NCI-H1436 treated with DMSO at 0.1 percent for 48 hours (cell line): ENCODE measurements at regions not wholly inside any gene's neighbourhood (a gene's known extent, or its start where the extent isn't known, plus 50 kb on each side); places are given as distances from the start of the nearest gene placed in this dataset.
"Not testable (repeated sequence)": the region's sequence is repeated elsewhere in the genome, so short reads cannot be mapped to it uniquely, and the experiment has no call there.

ENCODE experiments used
- DNase-seq: peaks from one replicate; lab custom pipeline; 2025; lab: John Stamatoyannopoulos, UW

GRCh38 chr14:53398616-53399015, 245.5 kb upstream of the DDHD1 start:
- no peak for DNase-seq

GRCh38 chr14:53395267-53395666, 242.1 kb upstream of the DDHD1 start:
- not testable (repeated sequence) for DNase-seq

GRCh38 chr14:53391631-53392285, 238.6 kb upstream of the DDHD1 start:
- DNase-seq: no peak

- DNase-seq: no peak
These were observed 238.0 kb upstream of the DDHD1 start for GRCh38 chr14:53391156-53391555.

GRCh38 chr14:53390008-53390407, 236.9 kb upstream of the DDHD1 start:
- DNase-seq: no peak

- DNase-seq: no peak
These were observed 236.1 kb upstream of the DDHD1 start for GRCh38 chr14:53389202-53389601.

- DNase-seq: no peak
These were observed 233.2 kb upstream of the DDHD1 start for GRCh38 chr14:53386362-53386761.

- DNase-seq: no peak
These were observed 231.4 kb upstream of the DDHD1 start for GRCh38 chr14:53384536-53384935.

- DNase-seq: no peak
These were observed 230.9 kb upstream of the DDHD1 start for GRCh38 chr14:53384073-53384472.

- DNase-seq: no peak
These were observed 228.8 kb upstream of the DDHD1 start for GRCh38 chr14:53381895-53382294.

GRCh38 chr14:53380867-53381225, 227.7 kb upstream of the DDHD1 start:
- DNase-seq: no peak

GRCh38 chr14:53380052-53380866, 227.1 kb upstream of the DDHD1 start:
- DNase-seq: no peak

GRCh38 chr14:53378142-53378541, 225.0 kb upstream of the DDHD1 start:
- no peak for DNase-seq

- no peak for DNase-seq
These were observed 222.9 kb upstream of the DDHD1 start for GRCh38 chr14:53376064-53376463.

- no peak for DNase-seq
These were observed 222.5 kb upstream of the DDHD1 start for GRCh38 chr14:53375599-53375998.

GRCh38 chr14:53368711-53369201, 215.6 kb upstream of the DDHD1 start:
- DNase-seq: no peak

GRCh38 chr14:53368066-53368465, 214.9 kb upstream of the DDHD1 start:
- DNase-seq: no peak

- DNase-seq: no peak
These were observed 214.5 kb upstream of the DDHD1 start for GRCh38 chr14:53367644-53368026.

GRCh38 chr14:53365486-53366130, 212.5 kb upstream of the DDHD1 start:
- no peak for DNase-seq

- not testable (repeated sequence) for DNase-seq
These were observed 209.8 kb upstream of the DDHD1 start for GRCh38 chr14:53362916-53363315.

- DNase-seq: no peak
These were observed 207.7 kb upstream of the DDHD1 start for GRCh38 chr14:53360829-53361228.

GRCh38 chr14:53358166-53358565, 205.0 kb upstream of the DDHD1 start:
- no peak for DNase-seq
